Medulla oblongata (tissue), 1 donor: ENCODE measurements at regions not wholly inside any gene's neighbourhood (a gene's known extent, or its start where the extent isn't known, plus 50 kb on each side); places are given as distances from the start of the nearest gene placed in this dataset.

Experiments used
- DNase-seq: peaks from one replicate; pipeline ENCODE4 v3.0.0-alpha.2; 2015; ENCODE audit errors: extremely low spot score

- no peak for DNase-seq
These were observed 57.1 kb upstream of the NKX1-1 start for GRCh38 chr4:1463088-1463926.

- DNase-seq = no peak
These were observed 56.5 kb upstream of the NKX1-1 start for GRCh38 chr4:1462768-1463075.

- DNase-seq = no peak
These were observed 55.9 kb upstream of the NKX1-1 start for GRCh38 chr4:1462009-1462767.

GRCh38 chr4:1460967-1461868, 55.0 kb upstream of the NKX1-1 start:
- DNase-seq = no peak

- DNase-seq = no peak
These were observed 53.7 kb upstream of the NKX1-1 start for GRCh38 chr4:1459722-1460511.

- DNase-seq = no peak
These were observed 53.0 kb upstream of the NKX1-1 start for GRCh38 chr4:1459081-1459721.

- DNase-seq = no peak
These were observed 52.3 kb upstream of the NKX1-1 start for GRCh38 chr4:1458581-1458980.
